IMR-90 (cell line): ENCODE measurements at regions not wholly inside any gene's neighbourhood (a gene's known extent, or its start where the extent isn't known, plus 50 kb on each side); places are given as distances from the start of the nearest gene placed in this dataset.

ENCODE experiments used
- ATAC-seq: fragments of 200-7000 bp; cut with Tn5 transposase; 2 replicates; pipeline ENCODE4 v1.9.1; 2020; ENCODE audit warnings: low read depth, mild to moderate bottlenecking, moderate library complexity
- BruUV-seq: library from RNA; stranded (reverse); fragments of 400-500 nt; replicated peaks from 2 replicates; lab custom pipeline; 2021; lab: Mats Ljungman, UMichigan
- CTCF ChIA-PET: fragments of 300-600 bp; formaldehyde crosslinking; extraction: SDS; loops from one replicate; lab custom pipeline; 2021; ENCODE audit warnings: antibody characterized with exemption; lab: Yijun Ruan, JAX
- POLR2A ChIA-PET: fragments of 300-600 bp; sonication (Branson Sonifier 250); formaldehyde crosslinking; loops from one replicate; lab custom pipeline; 2022; ENCODE audit warnings: antibody characterized with exemption; ENCODE audit not compliant: unreplicated experiment; lab: Charles Lee
- DNase-seq: peaks from one replicate; pipeline ENCODE4 v3.0.0; 2013
- H2AFZ ChIP-seq: replicated peaks from 2 replicates; pipeline ENCODE3; 2013; ENCODE audit warnings: low read length, mild to moderate bottlenecking; ENCODE audit not compliant: poor library complexity
- H2AK5ac ChIP-seq: 2 replicates; pipeline ENCODE4 v1.6.1; 2013; ENCODE audit warnings: low read depth, low read length, inconsistent platforms
- H2AK9ac ChIP-seq: replicated peaks from 2 replicates; pipeline ENCODE3; 2013; ENCODE audit warnings: mild to moderate bottlenecking, low read depth, low read length, moderate library complexity; ENCODE audit not compliant: poor library complexity
- H2BK120ac ChIP-seq: 2 replicates; pipeline ENCODE4 v1.6.1; 2013; ENCODE audit warnings: low read depth, low read length, inconsistent platforms
- H2BK15ac ChIP-seq: 3 replicates; pipeline ENCODE4 v1.6.1; 2013; ENCODE audit warnings: low read depth, low read length, inconsistent platforms
- H2BK20ac ChIP-seq: 2 replicates; pipeline ENCODE4 v1.6.1; 2013; ENCODE audit warnings: low read depth, mild to moderate bottlenecking, inconsistent platforms, low read length, moderate library complexity
- H2BK5ac ChIP-seq: 2 replicates; pipeline ENCODE4 v1.6.1; 2013; ENCODE audit warnings: mild to moderate bottlenecking, low read depth, low read length, inconsistent platforms; ENCODE audit not compliant: poor library complexity, severe bottlenecking
- H3K14ac ChIP-seq: replicated peaks from 2 replicates; pipeline ENCODE4 v1.6.1; 2013; ENCODE audit warnings: low read depth, low read length, inconsistent platforms
- H3K18ac ChIP-seq: 2 replicates; pipeline ENCODE4 v1.6.1; 2013; ENCODE audit warnings: low read depth, low read length, control low read depth
- H3K23ac ChIP-seq: 2 replicates; pipeline ENCODE4 v1.6.1; 2013; ENCODE audit warnings: low read depth, low read length, inconsistent platforms
- H3K27ac ChIP-seq: 2 replicates; pipeline ENCODE4 v1.5.1; 2013; ENCODE audit warnings: mild to moderate bottlenecking, control low read depth, low read length; ENCODE audit not compliant: insufficient read depth
- H3K27me3 ChIP-seq: 2 replicates; pipeline ENCODE4 v1.6.1; 2013; ENCODE audit warnings: low read length; ENCODE audit not compliant: control insufficient read depth, insufficient read depth
- H3K36me3 ChIP-seq: 2 replicates; pipeline ENCODE4 v1.6.1; 2013; ENCODE audit warnings: low read length, mixed read lengths; ENCODE audit not compliant: control insufficient read depth, insufficient read depth
- H3K4ac ChIP-seq: 2 replicates; pipeline ENCODE4 v1.6.1; 2013; ENCODE audit warnings: low read depth, low read length, inconsistent platforms
- H3K4me1 ChIP-seq: 2 replicates; pipeline ENCODE4 v1.6.1; 2013; ENCODE audit warnings: low read length, mixed read lengths; ENCODE audit not compliant: control insufficient read depth, insufficient read depth
- H3K4me2 ChIP-seq: 2 replicates; pipeline ENCODE4 v1.6.1; 2013; ENCODE audit warnings: low read depth, mild to moderate bottlenecking, control low read depth, low read length, moderate library complexity
- H3K4me3 ChIP-seq: 2 replicates; pipeline ENCODE4 v1.5.1; 2013; ENCODE audit warnings: low read depth, mild to moderate bottlenecking, control low read depth, low read length, moderate library complexity; ENCODE audit not compliant: insufficient read depth
- H3K56ac ChIP-seq: 2 replicates; pipeline ENCODE4 v1.6.1; 2013; ENCODE audit warnings: low read length, inconsistent platforms; ENCODE audit not compliant: insufficient read depth; ENCODE audit errors: extremely low read depth
- H3K79me1 ChIP-seq, 2 experiments: 2 replicates each; pipeline ENCODE4 v1.6.1; 2013; ENCODE audit warnings: low read length in 2 of 2, inconsistent platforms in 1 of 2, low read depth in 1 of 2
- H3K9ac ChIP-seq: 2 replicates; pipeline ENCODE4 v1.6.1; 2013; ENCODE audit warnings: low read depth, low read length, control low read depth
- H3K9me1 ChIP-seq: 2 replicates; pipeline ENCODE4 v1.6.1; 2013; ENCODE audit warnings: low read length, inconsistent platforms; ENCODE audit not compliant: insufficient read depth
- H3K9me3 ChIP-seq: 2 replicates; pipeline ENCODE4 v1.6.1; 2013; ENCODE audit warnings: low read length; ENCODE audit not compliant: control insufficient read depth, insufficient read depth
- H4K20me1 ChIP-seq: 2 replicates; pipeline ENCODE4 v1.6.1; 2013; ENCODE audit warnings: low read length, inconsistent platforms; ENCODE audit not compliant: insufficient read depth
- H4K5ac ChIP-seq: 2 replicates; pipeline ENCODE4 v1.6.1; 2013; ENCODE audit warnings: mild to moderate bottlenecking, low read depth, low read length, control low read depth
- H4K8ac ChIP-seq, 2 experiments: 2 replicates each; pipeline ENCODE4 v1.6.1; 2013; ENCODE audit warnings: low read depth in 2 of 2, low read length in 2 of 2, control low read depth in 1 of 2, inconsistent platforms in 1 of 2
- H4K91ac ChIP-seq: 2 replicates; pipeline ENCODE4 v1.6.1; 2013; ENCODE audit warnings: low read depth, low read length, inconsistent platforms; ENCODE audit not compliant: insufficient read depth
- WGBS, 2 experiments: methylation state at CpG; one replicate each; pipeline versions ENCODE4 v1.1.5 to v1.1.7; 2013; ENCODE audit warnings: missing lambda C conversion rate in 2 of 2; ENCODE audit not compliant: insufficient read length in 1 of 2; ENCODE audit errors: extremely low coverage in 2 of 2; 5-methylcytosine and 5-hydroxymethylcytosine counted together
- dilution Hi-C: fragments of 300-500 bp; cut with HindIII; formaldehyde crosslinking; loops from one replicate; pipeline ENCODE4 v1.14.3; 2018; ENCODE audit warnings: low sequenced_read_pairs; ENCODE audit not compliant: unreplicated experiment
- in situ Hi-C: fragments of 300-500 bp; cut with MboI; formaldehyde crosslinking; loops from 3 replicates; pipeline ENCODE4 v1.14.3; 2019; ENCODE audit warnings: low sequenced_read_pairs, inconsistent platforms, mixed read lengths
- intact Hi-C: fragments of 100-400 bp; cut with micrococcal nuclease; formaldehyde crosslinking; loops from 2 replicates; pipeline ENCODE4 v1.10.0; 2022
- TF ChIP-seq, protein P1 (sequence below): conservative IDR thresholded peaks from 2 replicates; pipeline ENCODE4 v1.5.1; 2012; ENCODE audit warnings: mild to moderate bottlenecking, low read depth, low read length, improper control_type of control experiment
- TF ChIP-seq, protein P2 (sequence below): fragments of 150-350 bp; IDR thresholded peaks from 2 replicates; pipeline ENCODE4 v1.6.1; 2017; ENCODE audit warnings: mild to moderate bottlenecking, antibody characterized with exemption, low read length, low read depth

DNA sequence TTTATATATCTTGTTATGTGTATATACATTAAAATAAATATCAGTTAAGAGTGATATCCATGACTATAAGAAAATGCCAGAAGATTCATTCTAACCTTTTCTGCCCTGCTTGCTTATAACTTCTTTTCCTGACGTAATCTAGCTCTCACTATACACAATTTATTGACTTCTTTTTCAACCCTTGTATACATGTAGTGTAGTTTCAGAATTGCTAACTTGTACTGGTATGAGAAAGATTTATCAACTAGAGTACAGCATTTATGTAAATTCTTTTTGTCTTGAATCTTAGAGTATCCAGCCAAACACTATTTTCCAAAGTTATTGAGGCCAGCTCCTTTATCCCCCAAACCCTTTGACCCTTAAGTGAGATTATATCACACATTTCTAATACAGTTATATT is 798.0 kb upstream of the RAB6C start:
- H4K5ac ChIP-seq: no peak overlapping the region
- no peak overlapping the region for H3K4ac ChIP-seq
- H3K9me3 ChIP-seq: peaks cover 6% of the 10 kb centered on the region; the same call in 1 of the 2 replicates
- no peak overlapping the region for H2AFZ ChIP-seq
- H3K18ac ChIP-seq: no peak overlapping the region
- no peak overlapping the region for H3K4me3 ChIP-seq
- ATAC-seq (no peak), DNase-seq (no peak)
- no peaks in the 10 kb centered on the region for H3K27me3 ChIP-seq
- no peaks in the 10 kb centered on the region for H3K4me1 ChIP-seq
- H2BK20ac ChIP-seq: no peak overlapping the region
- POLR2A ChIA-PET: no interaction called here
- no peaks in the 10 kb centered on the region for H3K79me1 ChIP-seq
- H3K23ac ChIP-seq: no peak overlapping the region
- H3K9me1 ChIP-seq: no peaks in the 10 kb centered on the region
- no peaks in the 10 kb centered on the region for H4K20me1 ChIP-seq
- CTCF ChIA-PET: no interaction called here
- intact Hi-C loops: no loop called here
- H2AK5ac ChIP-seq: no peak overlapping the region
- no peak overlapping the region for H2BK5ac ChIP-seq
- no peak overlapping the region for H3K9ac ChIP-seq
- H3K14ac ChIP-seq: no peak overlapping the region
- no peak overlapping the region for H3K56ac ChIP-seq
- H3K36me3 ChIP-seq: no peaks in the 10 kb centered on the region
- in situ Hi-C loops: no loop called here
- no peak overlapping the region for H4K8ac ChIP-seq
- H4K91ac ChIP-seq: no peak overlapping the region
- no peak overlapping the region for H3K27ac ChIP-seq
- no peak overlapping the region for H2BK15ac ChIP-seq
- no peak overlapping the region for H3K4me2 ChIP-seq
- TF ChIP-seq, protein P1, sequence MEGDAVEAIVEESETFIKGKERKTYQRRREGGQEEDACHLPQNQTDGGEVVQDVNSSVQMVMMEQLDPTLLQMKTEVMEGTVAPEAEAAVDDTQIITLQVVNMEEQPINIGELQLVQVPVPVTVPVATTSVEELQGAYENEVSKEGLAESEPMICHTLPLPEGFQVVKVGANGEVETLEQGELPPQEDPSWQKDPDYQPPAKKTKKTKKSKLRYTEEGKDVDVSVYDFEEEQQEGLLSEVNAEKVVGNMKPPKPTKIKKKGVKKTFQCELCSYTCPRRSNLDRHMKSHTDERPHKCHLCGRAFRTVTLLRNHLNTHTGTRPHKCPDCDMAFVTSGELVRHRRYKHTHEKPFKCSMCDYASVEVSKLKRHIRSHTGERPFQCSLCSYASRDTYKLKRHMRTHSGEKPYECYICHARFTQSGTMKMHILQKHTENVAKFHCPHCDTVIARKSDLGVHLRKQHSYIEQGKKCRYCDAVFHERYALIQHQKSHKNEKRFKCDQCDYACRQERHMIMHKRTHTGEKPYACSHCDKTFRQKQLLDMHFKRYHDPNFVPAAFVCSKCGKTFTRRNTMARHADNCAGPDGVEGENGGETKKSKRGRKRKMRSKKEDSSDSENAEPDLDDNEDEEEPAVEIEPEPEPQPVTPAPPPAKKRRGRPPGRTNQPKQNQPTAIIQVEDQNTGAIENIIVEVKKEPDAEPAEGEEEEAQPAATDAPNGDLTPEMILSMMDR: no peak
- TF ChIP-seq, protein P2, sequence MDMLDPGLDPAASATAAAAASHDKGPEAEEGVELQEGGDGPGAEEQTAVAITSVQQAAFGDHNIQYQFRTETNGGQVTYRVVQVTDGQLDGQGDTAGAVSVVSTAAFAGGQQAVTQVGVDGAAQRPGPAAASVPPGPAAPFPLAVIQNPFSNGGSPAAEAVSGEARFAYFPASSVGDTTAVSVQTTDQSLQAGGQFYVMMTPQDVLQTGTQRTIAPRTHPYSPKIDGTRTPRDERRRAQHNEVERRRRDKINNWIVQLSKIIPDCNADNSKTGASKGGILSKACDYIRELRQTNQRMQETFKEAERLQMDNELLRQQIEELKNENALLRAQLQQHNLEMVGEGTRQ: no peak
- dilution Hi-C loops: no loop called here
- no TSS peak for BruUV-seq
- WGBS, 2 experiments: no CpG with 5 or more reads among the region's 1 CpG
- H2BK120ac ChIP-seq: no peak overlapping the region
- H2AK9ac ChIP-seq: no peak overlapping the region
